ENCODE measurements at regions not wholly inside any gene's neighbourhood (a gene's known extent, or its start where the extent isn't known, plus 50 kb on each side); places are given as distances from the start of the nearest gene placed in this dataset.
"Not testable (repeated sequence)": the region's sequence is repeated elsewhere in the genome, so short reads cannot be mapped to it uniquely, and the experiment has no call there.

- no peak for DNase-seq
These were observed 410.4 kb downstream of the RPS24 start for GRCh38 chr10:78443900-78444571.

GRCh38 chr10:78444741-78445140 lies 411.1 kb downstream of the RPS24 start:
- DNase-seq = not testable (repeated sequence)

GRCh38 chr10:78445308-78445707 lies 411.6 kb downstream of the RPS24 start:
- DNase-seq = no peak

- no peak for DNase-seq
These were observed 414.8 kb downstream of the RPS24 start for GRCh38 chr10:78448470-78448869.

- DNase-seq = no peak
These were observed 415.3 kb downstream of the RPS24 start for GRCh38 chr10:78448994-78449418.

- no peak for DNase-seq
These were observed 415.9 kb downstream of the RPS24 start for GRCh38 chr10:78449554-78449953.

- no peak for DNase-seq
These were observed 416.6 kb downstream of the RPS24 start for GRCh38 chr10:78450239-78450638.

GRCh38 chr10:78450807-78451485 lies 417.3 kb downstream of the RPS24 start:
- peak in 1 of 2 experiments; percentile 14 for DNase-seq

GRCh38 chr10:78451592-78451991 lies 417.9 kb downstream of the RPS24 start:
- DNase-seq = peak; percentile 42 to 71

GRCh38 chr10:78454123-78454645 lies 420.5 kb downstream of the RPS24 start:
- DNase-seq = no peak

GRCh38 chr10:78455236-78455635 lies 421.6 kb downstream of the RPS24 start:
- DNase-seq = no peak

- DNase-seq = peak in 1 of 2 experiments; percentile 35
These were observed 422.1 kb downstream of the RPS24 start for GRCh38 chr10:78455811-78456210.

- DNase-seq = no peak
These were observed 423.2 kb downstream of the RPS24 start for GRCh38 chr10:78456649-78457400.

GRCh38 chr10:78457804-78458482 lies 424.3 kb downstream of the RPS24 start:
- no peak for DNase-seq

GRCh38 chr10:78458983-78459638 lies 425.4 kb downstream of the RPS24 start:
- peak; percentile 59 to 89 for DNase-seq

GRCh38 chr10:78459639-78460037 lies 426.0 kb downstream of the RPS24 start:
- no peak for DNase-seq

GRCh38 chr10:78460204-78460603 lies 426.5 kb downstream of the RPS24 start:
- DNase-seq = no peak

GRCh38 chr10:78461333-78461732 lies 427.7 kb downstream of the RPS24 start:
- no peak for DNase-seq

- DNase-seq = no peak
These were observed 428.5 kb downstream of the RPS24 start for GRCh38 chr10:78462176-78462575.

GRCh38 chr10:78462726-78463228 lies 429.1 kb downstream of the RPS24 start:
- no peak for DNase-seq

GRCh38 chr10:78464118-78464855 lies 430.6 kb downstream of the RPS24 start:
- no peak for DNase-seq

Measured in NCI-H2081 (cell line).